Neuronal stem cell (in vitro differentiated cells): ENCODE measurements at regions not wholly inside any gene's neighbourhood (a gene's known extent, or its start where the extent isn't known, plus 50 kb on each side); places are given as distances from the start of the nearest gene placed in this dataset.

ENCODE experiments used
- DNase-seq: peaks from one replicate; pipeline ENCODE4 v3.0.0-alpha.2; 2013; ENCODE audit warnings: low spot score
- H2AFZ ChIP-seq: one replicate; pipeline ENCODE4 v1.6.1; 2013; ENCODE audit warnings: mild to moderate bottlenecking, low read length, inconsistent platforms
- H2AK5ac ChIP-seq: 2 replicates; pipeline ENCODE4 v1.6.1; 2013; ENCODE audit warnings: low read depth, mild to moderate bottlenecking, inconsistent platforms, low read length, moderate library complexity, mixed read lengths
- H2BK120ac ChIP-seq: 2 replicates; pipeline ENCODE4 v1.6.1; 2013; ENCODE audit warnings: low read depth, mild to moderate bottlenecking, inconsistent platforms, low read length, moderate library complexity, mixed read lengths
- H2BK12ac ChIP-seq: one replicate; pipeline ENCODE4 v1.6.1; 2013; ENCODE audit warnings: low read length, inconsistent platforms
- H2BK15ac ChIP-seq: 2 replicates; pipeline ENCODE4 v1.6.1; 2013; ENCODE audit warnings: mild to moderate bottlenecking, low read length, inconsistent platforms, mixed read lengths
- H2BK5ac ChIP-seq: one replicate; pipeline ENCODE4 v1.6.1; 2013; ENCODE audit warnings: inconsistent platforms, mild to moderate bottlenecking, low read length, moderate library complexity
- H3K14ac ChIP-seq: one replicate; pipeline ENCODE4 v1.6.1; 2013; ENCODE audit warnings: low read length, inconsistent platforms
- H3K18ac ChIP-seq: 2 replicates; pipeline ENCODE4 v1.6.1; 2013; ENCODE audit warnings: low read length, inconsistent platforms
- H3K23ac ChIP-seq: 2 replicates; pipeline ENCODE4 v1.6.1; 2013; ENCODE audit warnings: low read depth, mild to moderate bottlenecking, mixed read lengths, low read length, inconsistent platforms; ENCODE audit not compliant: poor library complexity
- H3K27ac ChIP-seq: replicated peaks from 3 replicates; pipeline ENCODE4 v1.5.1; 2013; ENCODE audit warnings: low read length, inconsistent platforms
- H3K27me3 ChIP-seq, 3 experiments: 2 replicates each; pipeline ENCODE4 v1.6.1; 2013; ENCODE audit warnings: low read length in 3 of 3, mild to moderate bottlenecking in 2 of 3, inconsistent platforms in 1 of 3, low read depth in 1 of 3, mixed read lengths in 1 of 3, moderate library complexity in 1 of 3; ENCODE audit not compliant: control insufficient read depth in 3 of 3, insufficient read depth in 3 of 3
- H3K36me3 ChIP-seq, 2 donors: replicated peaks in 1 of 2; 2 replicates each; pipeline ENCODE4 v1.6.1; 2013; ENCODE audit warnings: low read length in 2 of 2; ENCODE audit not compliant: control insufficient read depth in 2 of 2, insufficient read depth in 2 of 2
- H3K4ac ChIP-seq: 2 replicates; pipeline ENCODE4 v1.6.1; 2013; ENCODE audit warnings: inconsistent platforms, mild to moderate bottlenecking, low read length, moderate library complexity
- H3K4me1 ChIP-seq, 2 donors: 1 replicate in 1 of 2; 2 replicates in 1 of 2; pipeline ENCODE4 v1.6.1; 2013; ENCODE audit warnings: low read length in 2 of 2, low read depth in 1 of 2; ENCODE audit not compliant: control insufficient read depth in 2 of 2, insufficient read depth in 1 of 2
- H3K4me2 ChIP-seq: one replicate; pipeline ENCODE4 v1.6.1; 2013; ENCODE audit warnings: mild to moderate bottlenecking, low read length, inconsistent platforms; ENCODE audit not compliant: insufficient read depth, poor library complexity, severe bottlenecking
- H3K4me3 ChIP-seq, 2 donors: 2 replicates each; pipeline ENCODE4 v1.5.1; 2013; ENCODE audit warnings: low read length in 2 of 2, mild to moderate bottlenecking in 2 of 2, inconsistent platforms in 1 of 2, moderate library complexity in 1 of 2
- H3K79me1 ChIP-seq: one replicate; pipeline ENCODE4 v1.6.1; 2013; ENCODE audit warnings: low read depth, mild to moderate bottlenecking, inconsistent platforms, low read length, moderate library complexity
- H3K9ac ChIP-seq: one replicate; pipeline ENCODE4 v1.6.1; 2013; ENCODE audit warnings: mild to moderate bottlenecking, low read depth, low read length, inconsistent platforms; ENCODE audit not compliant: poor library complexity
- H3K9me3 ChIP-seq, 2 donors: replicated peaks in 1 of 2; 2 replicates each; pipeline versions ENCODE3 to v1.6.1; 2013; ENCODE audit warnings: low read length in 2 of 2, mild to moderate bottlenecking in 2 of 2, inconsistent platforms in 1 of 2, low read depth in 1 of 2, mixed read lengths in 1 of 2, moderate library complexity in 1 of 2; ENCODE audit not compliant: control insufficient read depth in 2 of 2, insufficient read depth in 1 of 2
- H4K8ac ChIP-seq: one replicate; pipeline ENCODE4 v1.6.1; 2013; ENCODE audit warnings: low read depth, mild to moderate bottlenecking, inconsistent platforms, low read length, moderate library complexity
- H4K91ac ChIP-seq: one replicate; pipeline ENCODE4 v1.6.1; 2013; ENCODE audit warnings: low read length, low read depth, mild to moderate bottlenecking, inconsistent platforms; ENCODE audit not compliant: poor library complexity
- WGBS, 2 donors: extraction: QIAGEN DNeasy Blood & Tissue Kit; methylation state at CpG; one replicate each; pipeline ENCODE4 v1.1.7; 2013; ENCODE audit warnings: missing lambda C conversion rate in 2 of 2, mixed read lengths in 1 of 2; ENCODE audit not compliant: insufficient read length in 2 of 2, insufficient replicate concordance in 1 of 2; ENCODE audit errors: extremely low coverage in 2 of 2; 5-methylcytosine and 5-hydroxymethylcytosine counted together

- Histone ChIP-seq H2BK5ac (no peak overlapping the region), H4K8ac (no peak overlapping the region), H3K18ac (no peak overlapping the region), H3K79me1 (no peaks in the 10 kb centered on the region), H4K91ac (no peak overlapping the region), H2AK5ac (no peak overlapping the region), H3K36me3 (no peaks in the 10 kb centered on the region), H3K9me3 (peaks cover 0 to 3% of the 10 kb centered on the region in 2 donors), H3K14ac (no peak overlapping the region), H3K4me1 (no peaks in the 10 kb centered on the region), H2BK12ac (no peak overlapping the region), H2BK15ac (no peak overlapping the region), H3K9ac (no peak overlapping the region), H3K4ac (no peak overlapping the region), H3K4me2 (no peak overlapping the region), H2BK120ac (no peak overlapping the region), H3K27ac (no peak overlapping the region), H3K4me3 (no peak overlapping the region), H3K27me3 (no peaks in the 10 kb centered on the region), H3K23ac (no peak overlapping the region), H2AFZ (no peak overlapping the region)
- no CpG with 5 or more reads among the region's 1 CpG for WGBS, 2 donors
- no peak for DNase-seq
These were observed 346.9 kb downstream of the RNF144B start for GRCh38 chr6:18733921-18734550.

GRCh38 chr6:18741741-18742140 lies 354.6 kb downstream of the RNF144B start:
- no peak overlapping the region for H3K4me2 ChIP-seq
- no peak for DNase-seq
- no peak overlapping the region for H4K8ac ChIP-seq
- H3K79me1 ChIP-seq, result no peaks in the 10 kb centered on the region
- H3K9me3 ChIP-seq, result peaks cover 0 to 3% of the 10 kb centered on the region in 2 donors
- H3K27ac ChIP-seq, result no peak overlapping the region
- no peak overlapping the region for H3K4ac ChIP-seq
- no peak overlapping the region for H2BK15ac ChIP-seq
- no peak overlapping the region for H2BK5ac ChIP-seq
- H2AFZ ChIP-seq, result no peak overlapping the region
- no peak overlapping the region for H2BK120ac ChIP-seq
- no peak overlapping the region for H3K9ac ChIP-seq
- no peak overlapping the region for H3K23ac ChIP-seq
- no CpG with 5 or more reads among the region's 4 CpGs for WGBS, 2 donors
- H3K27me3 ChIP-seq, result no peaks in the 10 kb centered on the region
- H4K91ac ChIP-seq, result no peak overlapping the region
- H3K4me3 ChIP-seq, result no peak overlapping the region
- H3K4me1 ChIP-seq, result no peaks in the 10 kb centered on the region
- no peak overlapping the region for H3K14ac ChIP-seq
- H2AK5ac ChIP-seq, result no peak overlapping the region
- no peaks in the 10 kb centered on the region for H3K36me3 ChIP-seq
- no peak overlapping the region for H2BK12ac ChIP-seq
- no peak overlapping the region for H3K18ac ChIP-seq

DNA sequence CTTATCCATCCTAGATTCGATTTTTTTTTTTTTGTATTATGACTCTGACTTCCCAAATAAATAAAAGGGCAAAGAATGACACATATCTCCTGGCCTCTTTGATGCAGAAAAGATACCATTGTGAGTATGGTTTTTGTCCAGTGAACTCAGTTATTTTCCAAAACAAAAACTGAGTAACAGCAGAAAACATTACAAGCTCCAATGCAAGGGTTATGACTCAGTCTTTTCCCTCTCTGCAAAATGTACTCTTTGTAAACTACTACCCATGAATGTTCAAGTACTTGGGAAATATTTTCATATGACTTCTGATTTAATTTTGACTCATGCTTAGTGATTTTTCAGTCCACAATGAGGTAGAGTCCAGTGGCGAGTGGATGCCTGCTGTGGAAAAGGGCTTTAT lies 355.3 kb downstream of the RNF144B start:
- Histone ChIP-seq H2BK15ac (no peak overlapping the region), H3K18ac (no peak overlapping the region), H4K8ac (no peak overlapping the region), H3K9me3 (peaks cover 0 to 3% of the 10 kb centered on the region in 2 donors), H3K27ac (no peak overlapping the region), H3K79me1 (no peaks in the 10 kb centered on the region), H2BK5ac (no peak overlapping the region), H2AK5ac (no peak overlapping the region), H3K4ac (no peak overlapping the region), H3K4me1 (no peaks in the 10 kb centered on the region), H3K4me2 (no peak overlapping the region), H2BK12ac (no peak overlapping the region), H3K14ac (no peak overlapping the region), H3K23ac (no peak overlapping the region), H2AFZ (no peak overlapping the region), H3K27me3 (no peaks in the 10 kb centered on the region), H4K91ac (no peak overlapping the region), H3K36me3 (no peaks in the 10 kb centered on the region), H3K4me3 (no peak overlapping the region), H2BK120ac (no peak overlapping the region), H3K9ac (no peak overlapping the region)
- WGBS, 2 donors, result no CpG with 5 or more reads among the region's 2 CpGs
- no peak for DNase-seq

DNA sequence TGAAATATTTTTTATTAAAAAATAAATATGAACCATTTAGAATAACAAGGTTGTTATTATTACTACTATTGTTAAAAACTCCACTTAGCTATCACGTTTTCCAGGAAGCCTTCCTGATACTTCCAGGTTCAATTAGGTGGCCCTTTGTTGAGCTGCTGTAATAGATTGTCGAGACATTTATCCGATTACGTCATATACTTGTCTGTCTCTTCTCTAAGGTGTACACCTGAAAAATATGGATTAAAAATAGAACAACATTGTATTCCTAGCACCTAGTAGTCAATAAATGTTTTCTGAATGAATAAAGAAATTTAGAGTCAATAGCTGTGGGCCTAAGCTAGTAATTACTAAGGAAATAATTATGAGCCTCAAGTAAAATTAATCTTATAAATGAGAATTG lies 359.6 kb downstream of the RNF144B start:
- Histone ChIP-seq H3K4me1 (peaks cover 0 to 12% of the 10 kb centered on the region in 2 donors), H4K91ac (no peak overlapping the region), H2AK5ac (no peak overlapping the region), H3K4me2 (no peak overlapping the region), H2BK15ac (no peak overlapping the region), H3K18ac (no peak overlapping the region), H3K23ac (no peak overlapping the region), H4K8ac (no peak overlapping the region), H3K4ac (no peak overlapping the region), H3K9me3 (peaks cover 0 to 3% of the 10 kb centered on the region in 2 donors), H3K9ac (no peak overlapping the region), H2AFZ (no peak overlapping the region), H3K36me3 (no peaks in the 10 kb centered on the region), H3K14ac (no peak overlapping the region), H3K79me1 (no peaks in the 10 kb centered on the region), H3K4me3 (no peak overlapping the region), H3K27ac (no peak overlapping the region), H3K27me3 (no peaks in the 10 kb centered on the region), H2BK5ac (no peak overlapping the region), H2BK12ac (no peak overlapping the region), H2BK120ac (no peak overlapping the region)
- no CpG with 5 or more reads among the region's 4 CpGs for WGBS, 2 donors
- no peak for DNase-seq
